GM18508 (cell line): ENCODE measurements at regions not wholly inside any gene's neighbourhood (a gene's known extent, or its start where the extent isn't known, plus 50 kb on each side); places are given as distances from the start of the nearest gene placed in this dataset.
"Not testable (repeated sequence)": the region's sequence is repeated elsewhere in the genome, so short reads cannot be mapped to it uniquely, and the experiment has no call there.

Experiments used
- ATAC-seq: cut with Tn5 transposase; IDR thresholded peaks from one replicate; pipeline ENCODE4 v1.9.1; 2021; ENCODE audit warnings: moderate number of reproducible peaks; ENCODE audit not compliant: insufficient read depth, unreplicated experiment

DNA sequence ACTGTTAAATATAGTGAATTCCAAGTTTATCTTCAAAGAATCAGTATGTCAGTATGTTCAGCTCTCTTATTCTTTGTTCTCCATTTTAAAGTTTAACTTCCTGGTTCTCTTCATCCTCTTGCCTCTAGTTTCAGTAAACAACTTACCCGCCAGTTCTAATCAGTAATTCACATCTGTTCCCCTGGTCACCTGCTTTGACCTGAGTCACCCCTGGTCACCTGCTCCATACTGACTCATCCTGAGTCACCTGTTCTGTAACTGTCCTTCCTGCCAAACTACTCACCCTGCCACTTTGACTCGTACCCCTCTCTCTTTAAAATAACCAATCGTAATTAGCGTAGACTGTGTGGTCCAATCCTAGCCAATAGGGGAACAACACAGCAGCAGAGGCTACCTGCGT, 992.7 kb upstream of the HS3ST1 start:
- no peak for ATAC-seq

DNA sequence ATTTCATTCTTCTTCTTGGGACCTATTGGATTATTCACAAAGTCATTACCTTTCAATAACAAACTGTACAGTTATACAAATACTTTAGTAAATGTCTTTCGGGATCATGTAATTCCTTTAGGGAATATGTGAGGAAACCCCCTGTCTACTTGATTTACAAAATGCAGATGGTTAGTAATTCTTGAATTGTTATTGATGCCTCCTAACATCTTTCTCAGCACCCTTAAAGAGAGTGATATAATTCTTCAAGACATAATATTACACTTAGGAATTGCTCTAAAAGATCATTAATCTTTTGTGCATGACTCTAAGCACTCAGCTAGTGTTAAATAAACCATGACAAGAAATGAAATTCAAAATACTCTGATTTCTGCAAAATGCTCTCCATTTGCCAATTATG, 988.1 kb upstream of the HS3ST1 start:
- ATAC-seq, result no peak

DNA sequence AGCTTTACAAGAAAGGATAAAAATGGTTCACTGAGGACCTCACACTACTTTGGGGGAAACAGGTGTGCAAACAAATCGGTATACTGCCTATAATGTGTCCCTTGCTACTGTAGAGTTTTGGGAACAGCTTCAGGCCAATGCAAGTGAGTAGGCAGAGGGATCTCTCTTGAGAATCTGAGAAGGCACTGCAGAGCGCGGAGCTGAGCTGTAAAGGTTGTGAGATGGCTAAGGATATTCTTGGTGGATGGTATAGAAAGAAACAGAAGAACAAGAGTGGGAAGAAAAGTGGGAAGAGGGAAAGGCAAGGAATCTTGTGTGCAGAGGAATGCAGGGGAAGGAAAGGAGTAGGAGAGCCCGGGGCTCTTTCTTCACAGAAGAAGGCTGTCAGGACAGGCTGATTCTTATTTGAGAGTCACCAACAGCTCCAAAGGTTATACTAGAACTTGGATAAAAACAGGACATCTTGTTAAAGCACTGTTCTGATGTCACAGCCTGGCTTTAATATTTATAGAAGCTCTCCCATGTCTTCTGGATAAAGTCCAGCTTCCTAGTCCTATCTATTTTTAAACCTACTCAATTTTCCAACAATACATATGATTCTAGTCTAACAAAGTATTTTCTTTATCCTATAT, 985.6 kb upstream of the HS3ST1 start:
- no peak for ATAC-seq

DNA sequence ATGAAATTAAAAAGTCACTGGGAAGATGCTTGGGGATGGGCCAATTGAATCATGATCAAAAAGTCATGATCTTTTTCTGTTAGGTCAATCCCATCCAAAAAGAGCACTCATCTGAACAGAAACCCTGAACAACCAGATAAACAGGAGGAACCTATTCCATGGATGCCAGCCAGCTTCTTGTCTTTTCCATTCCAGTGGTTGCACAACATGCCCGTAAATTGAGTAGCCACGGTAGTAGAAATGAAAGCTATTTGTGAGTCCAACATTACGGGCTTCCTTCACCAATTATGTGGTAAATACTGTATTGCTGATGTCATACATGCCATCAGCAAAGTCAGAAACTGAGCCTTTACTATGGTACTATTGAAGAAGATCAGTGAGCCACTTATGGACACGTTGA, 982.4 kb upstream of the HS3ST1 start:
- ATAC-seq, result no peak

DNA sequence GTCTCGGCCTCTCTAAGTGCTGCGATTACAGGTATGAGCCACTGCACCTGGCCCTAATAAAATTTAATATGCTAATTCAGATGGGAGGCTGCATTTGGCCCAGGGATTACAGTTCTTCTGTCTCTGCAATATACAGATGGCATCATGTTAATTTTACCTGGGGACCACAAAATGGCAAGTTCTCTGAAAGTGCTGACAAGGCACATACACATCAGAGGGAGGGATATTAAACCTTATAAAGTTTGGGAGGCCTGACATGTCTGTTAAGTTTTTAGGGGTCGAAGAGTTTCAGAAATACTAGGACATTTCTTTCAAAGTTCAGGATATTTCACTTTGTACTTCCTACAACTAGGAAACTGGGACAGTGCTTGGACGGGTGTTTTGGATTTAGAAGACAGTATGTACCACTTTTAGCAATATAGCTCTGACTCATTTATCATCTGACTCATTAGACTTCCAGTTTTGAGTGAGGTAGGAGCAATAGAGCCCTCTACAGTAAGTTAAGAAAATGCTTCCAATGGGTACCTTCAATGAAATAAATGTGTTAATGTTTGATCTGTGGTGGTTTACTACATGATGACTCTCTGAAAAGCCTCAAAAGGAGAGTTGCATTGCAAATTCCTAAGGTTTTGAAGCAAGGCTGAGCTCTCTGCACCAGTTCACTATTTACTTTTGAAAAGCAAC, 981.0 kb upstream of the HS3ST1 start:
- ATAC-seq, result no peak

DNA sequence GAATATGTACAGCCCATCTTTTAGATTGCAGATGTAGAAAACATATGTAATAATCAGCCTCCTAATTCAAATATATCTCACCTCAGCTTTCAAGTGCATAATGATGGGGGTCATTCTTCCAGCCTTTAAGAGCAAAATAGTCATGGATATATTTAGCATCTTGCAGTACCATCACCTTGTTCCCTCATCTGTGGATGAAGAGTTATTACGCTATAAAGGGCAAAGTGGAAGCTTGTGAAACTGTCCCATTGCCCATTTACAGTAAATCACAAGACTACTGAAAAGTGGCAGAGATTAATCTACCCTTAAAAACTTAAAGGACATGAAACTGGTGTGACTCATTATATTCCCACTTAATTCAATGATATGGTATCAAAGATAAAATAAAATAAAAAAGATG, 979.7 kb upstream of the HS3ST1 start:
- ATAC-seq, result no peak

DNA sequence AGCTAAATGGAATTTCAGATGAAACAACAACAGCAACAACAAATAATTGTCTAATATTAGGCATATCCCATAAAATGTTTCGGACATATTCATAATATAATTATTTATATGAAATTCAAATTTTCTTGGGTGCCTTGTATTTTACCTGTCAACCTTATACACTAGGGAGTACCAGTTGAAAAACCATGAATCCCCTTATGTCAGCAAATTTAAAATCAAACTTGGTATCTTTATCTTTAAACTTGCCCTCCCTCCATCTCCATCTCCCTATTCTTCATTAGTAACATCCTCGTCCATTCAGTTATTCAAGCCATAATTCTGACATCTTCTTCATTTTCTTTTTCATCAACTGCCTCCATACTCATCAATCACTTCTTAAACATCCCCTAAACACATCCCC, 974.5 kb upstream of the HS3ST1 start:
- ATAC-seq, result no peak

DNA sequence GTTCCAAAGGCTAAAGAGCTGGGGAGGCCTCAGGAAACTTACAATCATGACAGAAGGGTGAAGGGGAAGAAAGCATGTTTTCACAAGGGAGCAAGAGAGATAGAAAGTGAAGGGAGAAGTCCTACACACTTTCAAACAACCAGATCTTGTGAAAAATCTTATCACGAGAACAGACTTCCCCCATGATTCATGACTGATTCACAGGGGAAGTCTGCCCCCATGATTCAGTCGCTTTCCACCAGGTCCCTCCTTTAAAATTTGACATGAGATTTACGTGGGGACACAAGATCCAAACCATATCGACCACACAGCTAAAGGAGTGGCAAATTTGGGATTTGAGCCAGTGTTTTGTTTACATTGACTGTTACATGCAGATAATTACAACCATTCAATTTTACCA, 971.1 kb upstream of the HS3ST1 start:
- ATAC-seq, result no peak

DNA sequence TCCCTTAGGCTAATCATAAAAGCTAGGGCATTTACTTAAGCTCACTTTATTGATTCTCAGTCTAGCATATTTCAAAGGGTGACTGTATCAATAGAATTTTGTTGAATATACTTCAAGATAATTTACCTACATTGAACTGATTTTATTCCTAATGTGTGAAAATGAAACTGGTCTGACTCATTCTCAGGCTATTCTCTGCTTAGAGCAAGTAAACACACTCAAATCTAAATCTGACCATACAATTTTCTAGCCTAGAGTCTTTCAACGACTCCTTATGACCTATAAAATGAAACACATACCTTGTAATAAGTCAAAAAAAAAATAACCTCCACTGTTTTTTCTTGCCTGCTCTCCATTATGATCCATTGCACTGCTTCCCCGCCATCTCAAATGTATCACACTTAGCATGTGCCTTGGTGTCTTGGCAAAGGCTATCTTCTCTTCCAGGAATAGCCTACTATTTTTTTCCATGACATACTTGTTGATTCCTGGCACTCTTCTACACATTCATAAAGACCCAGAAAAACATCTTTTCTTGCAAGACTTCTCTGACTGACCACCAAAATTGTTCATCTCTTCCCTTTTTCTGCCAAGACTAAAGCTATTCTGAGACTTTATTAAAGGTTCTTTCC, 965.1 kb upstream of the HS3ST1 start:
- no peak for ATAC-seq

DNA sequence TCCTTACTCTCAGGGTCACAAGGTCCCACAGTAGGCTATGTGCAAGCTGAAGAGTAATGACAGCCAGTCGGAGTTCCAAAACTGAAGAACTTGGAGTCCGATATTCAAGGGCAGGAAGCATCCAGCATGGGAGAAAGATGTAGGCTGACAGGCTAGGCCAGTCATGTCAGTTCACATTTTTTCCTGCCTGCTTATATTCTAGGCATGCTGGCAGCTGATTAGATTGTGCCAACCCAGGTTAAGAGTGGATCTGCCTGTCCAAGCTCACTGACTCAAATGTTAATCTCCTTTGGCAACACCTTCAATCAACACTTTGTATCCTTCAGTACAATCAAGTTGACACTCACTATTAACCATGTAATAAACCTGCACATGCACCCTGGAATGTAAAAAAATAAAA, 960.9 kb upstream of the HS3ST1 start:
- ATAC-seq, result no peak

DNA sequence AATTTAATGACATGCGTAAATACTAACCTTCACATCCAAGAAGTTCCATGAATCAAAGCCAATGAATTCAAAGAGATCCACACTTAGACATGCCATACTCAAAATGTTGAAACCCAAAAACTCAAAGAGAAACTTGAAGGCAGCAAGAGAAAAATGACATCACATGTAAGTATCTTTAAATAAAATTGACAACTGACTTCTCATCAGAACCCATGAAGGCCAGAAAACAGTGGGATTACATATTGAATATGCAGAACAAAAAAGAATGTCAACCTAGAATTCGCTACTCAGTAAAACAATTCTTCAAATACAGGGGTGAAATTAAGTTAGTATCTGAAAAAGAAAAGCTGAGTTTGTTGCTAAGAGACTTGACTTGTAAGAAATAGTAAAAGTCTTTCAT, 953.9 kb upstream of the HS3ST1 start:
- ATAC-seq, result no peak

DNA sequence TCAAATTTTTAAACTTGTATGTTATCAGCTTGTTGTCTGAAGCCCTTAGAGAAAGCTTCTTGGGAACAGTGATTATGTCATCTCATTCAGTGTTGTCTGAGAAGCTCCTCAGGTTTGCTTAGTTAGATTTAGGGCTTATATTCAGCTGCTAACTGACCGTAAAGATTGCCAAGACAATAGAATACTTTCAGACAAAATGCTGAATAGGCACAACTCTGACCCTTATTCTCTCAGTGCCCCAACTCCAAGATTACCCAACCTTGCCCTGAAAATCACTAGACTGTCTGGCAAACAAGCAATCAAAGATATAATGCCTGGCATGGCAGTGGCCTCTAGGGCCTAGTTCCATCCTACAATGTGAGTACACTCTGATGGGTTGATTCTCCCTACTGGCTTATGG, 950.5 kb upstream of the HS3ST1 start:
- no peak for ATAC-seq

DNA sequence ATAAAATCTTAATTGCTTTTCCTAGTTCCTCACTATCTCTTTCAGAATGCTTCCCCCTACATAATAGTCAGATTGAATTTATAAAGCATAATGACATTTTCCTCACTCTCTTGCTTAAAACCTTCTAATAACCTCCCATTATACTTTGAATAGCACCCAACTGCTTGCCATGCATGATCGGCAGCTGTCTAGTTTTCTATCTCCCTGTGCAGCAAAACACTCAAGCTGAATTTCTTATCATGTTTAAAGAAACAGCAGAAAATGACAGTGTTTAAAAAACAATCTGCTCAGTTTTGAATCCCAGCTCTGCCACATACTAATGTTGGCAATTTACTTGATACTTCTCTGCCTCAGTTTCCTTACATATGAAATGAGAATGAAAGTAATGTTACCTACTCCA, 947.1 kb upstream of the HS3ST1 start:
- no peak for ATAC-seq

DNA sequence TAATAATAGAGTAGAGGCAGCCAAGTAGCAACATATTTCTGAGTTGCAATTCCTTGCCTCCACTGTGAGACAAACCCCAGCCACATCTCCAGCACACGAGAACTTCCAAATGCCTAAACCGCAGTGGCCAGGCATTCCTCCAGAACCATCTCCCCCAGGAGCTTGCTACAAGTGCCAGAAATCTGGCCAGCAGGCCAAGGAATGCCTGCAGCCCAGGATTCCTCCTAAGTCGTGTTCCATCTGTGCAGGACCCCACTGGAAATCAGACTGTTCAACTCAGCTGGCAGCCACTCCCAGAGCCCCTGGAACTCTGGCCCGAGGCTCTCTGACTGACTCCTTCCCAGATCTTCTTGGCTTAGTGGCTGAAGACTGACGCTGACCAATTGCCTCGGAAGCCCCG, 937.2 kb upstream of the HS3ST1 start:
- ATAC-seq, result not testable (repeated sequence)

DNA sequence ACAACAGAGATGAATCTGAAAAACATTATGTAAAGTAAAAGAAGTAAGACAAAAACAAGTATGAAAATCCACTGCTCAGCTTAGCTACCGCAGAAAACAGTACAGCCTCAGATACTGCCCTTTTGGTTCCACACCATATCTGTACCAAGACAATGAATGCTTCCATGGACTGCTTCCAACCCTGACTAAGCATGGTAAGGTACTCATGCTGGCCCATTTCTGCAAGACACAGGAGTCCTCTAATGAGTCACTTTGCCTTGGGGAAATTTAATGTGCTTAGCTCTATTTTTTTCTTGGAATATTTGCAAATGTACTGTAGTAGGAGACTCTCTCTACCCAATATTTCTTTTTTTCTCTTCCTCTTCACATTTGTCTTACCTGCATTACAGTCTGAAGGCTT, 931.7 kb upstream of the HS3ST1 start:
- ATAC-seq, result no peak

DNA sequence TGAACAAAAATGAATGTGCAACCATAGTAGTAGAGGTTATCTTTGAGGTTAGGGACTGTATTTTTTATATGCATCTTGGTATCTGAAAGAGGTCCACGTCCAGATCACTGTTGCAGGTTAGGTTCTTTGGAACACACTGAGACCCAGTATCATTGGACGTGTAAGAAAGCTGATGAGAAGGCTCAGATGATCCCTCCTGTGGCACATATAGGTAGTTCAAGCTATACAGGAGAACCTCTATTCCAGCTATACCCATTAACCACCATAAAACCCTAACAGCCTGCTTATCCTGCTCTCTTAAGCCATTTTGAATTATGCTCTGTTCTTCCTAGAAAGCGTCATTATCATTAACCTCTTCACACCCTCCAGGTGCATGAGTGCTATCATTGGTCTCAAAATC, 930.7 kb upstream of the HS3ST1 start:
- ATAC-seq, result no peak

DNA sequence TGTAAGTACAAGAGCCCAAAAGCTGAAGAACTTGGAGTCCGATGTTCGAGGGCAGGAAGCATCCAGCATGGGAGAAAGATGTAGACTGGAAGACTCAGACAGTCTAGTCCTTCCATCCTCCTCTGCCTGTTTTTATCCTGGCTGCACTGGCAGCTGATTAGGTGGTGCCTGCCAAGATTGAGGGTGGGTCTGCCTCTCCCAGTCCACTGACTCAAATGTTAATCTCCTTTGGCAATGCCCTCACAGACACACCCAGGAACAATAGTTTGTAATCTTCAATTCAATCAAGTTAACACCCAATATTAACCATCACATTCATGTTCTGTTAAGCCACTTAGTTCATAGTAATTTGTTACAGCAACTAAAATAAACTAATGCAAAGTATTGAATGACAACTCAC, 904.4 kb upstream of the HS3ST1 start:
- ATAC-seq, result not testable (repeated sequence)

DNA sequence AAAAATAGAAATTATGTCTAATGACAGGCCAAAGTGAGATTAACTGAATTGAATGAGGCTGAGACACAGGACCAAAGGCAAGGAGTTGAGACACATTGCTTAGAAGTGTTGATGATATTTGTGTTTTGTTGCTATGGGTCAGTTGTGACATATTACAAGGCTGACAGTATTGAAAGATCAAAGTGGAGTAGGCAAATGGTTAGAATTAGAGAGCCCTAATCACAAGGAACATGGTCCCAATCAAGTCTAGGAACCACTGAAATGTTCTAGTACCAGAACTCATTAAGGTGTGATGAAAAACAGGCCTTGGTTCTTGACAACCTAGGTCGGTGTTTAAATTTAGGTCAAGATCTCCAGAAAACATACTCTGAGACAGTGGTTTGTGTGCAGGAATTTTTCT, 896.3 kb upstream of the HS3ST1 start:
- ATAC-seq, result no peak

DNA sequence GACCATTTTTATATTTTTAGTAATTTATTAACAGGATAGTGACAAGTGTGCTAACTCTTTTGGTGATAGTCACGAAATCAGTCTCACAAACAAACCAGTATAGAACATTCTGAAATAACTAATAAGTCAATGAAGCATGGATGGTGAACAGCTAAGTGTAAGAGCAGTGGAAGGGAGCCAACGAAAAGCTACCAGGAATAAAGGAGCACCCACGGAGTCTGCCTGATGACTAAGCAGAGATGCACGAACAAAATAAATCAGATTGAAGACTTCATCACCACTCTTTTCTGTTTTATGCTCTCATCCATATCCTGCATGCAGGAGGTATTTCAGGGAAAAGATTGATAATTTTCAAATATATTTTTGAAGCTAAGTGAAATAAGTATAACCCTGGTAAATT, 891.1 kb upstream of the HS3ST1 start:
- ATAC-seq, result no peak

DNA sequence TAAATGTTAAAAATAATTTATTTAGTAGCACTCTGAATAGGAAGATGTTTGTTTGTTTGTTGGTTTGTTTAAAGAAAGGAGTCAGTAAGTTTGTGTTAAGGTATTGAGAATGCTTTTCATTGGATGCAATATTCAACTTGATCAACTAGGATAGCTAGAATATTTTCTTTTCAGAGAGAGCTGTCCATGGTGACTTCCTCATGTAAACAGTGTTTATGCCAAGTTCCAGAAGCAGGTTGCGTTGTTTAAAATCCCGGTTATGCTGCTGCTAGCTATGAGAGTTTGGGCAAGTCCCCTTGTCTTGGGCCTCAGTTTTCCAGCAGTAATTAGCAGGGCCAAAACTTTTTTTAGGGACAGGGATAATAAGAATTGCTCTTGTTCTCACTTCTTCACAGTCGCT, 876.2 kb upstream of the HS3ST1 start:
- no peak for ATAC-seq

DNA sequence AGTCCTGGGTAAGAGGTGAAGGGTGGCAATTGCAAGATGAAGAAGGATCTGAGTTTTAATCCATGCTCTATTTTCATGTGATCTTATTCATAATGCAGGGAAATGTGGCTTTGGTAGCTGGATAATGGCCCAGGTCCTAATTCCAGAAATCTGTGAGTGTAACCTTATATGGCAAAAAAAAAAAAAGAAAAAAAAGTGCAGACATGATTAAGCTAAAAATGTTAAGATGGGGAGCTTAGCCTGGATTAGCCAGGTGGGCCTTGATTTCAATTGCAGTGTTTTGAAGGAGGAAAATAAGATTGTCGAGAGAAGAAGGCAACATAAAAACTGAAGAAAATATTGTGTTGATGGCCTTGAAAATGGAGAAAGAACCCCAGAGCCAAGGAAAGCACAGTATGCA, 867.7 kb upstream of the HS3ST1 start:
- no peak for ATAC-seq

DNA sequence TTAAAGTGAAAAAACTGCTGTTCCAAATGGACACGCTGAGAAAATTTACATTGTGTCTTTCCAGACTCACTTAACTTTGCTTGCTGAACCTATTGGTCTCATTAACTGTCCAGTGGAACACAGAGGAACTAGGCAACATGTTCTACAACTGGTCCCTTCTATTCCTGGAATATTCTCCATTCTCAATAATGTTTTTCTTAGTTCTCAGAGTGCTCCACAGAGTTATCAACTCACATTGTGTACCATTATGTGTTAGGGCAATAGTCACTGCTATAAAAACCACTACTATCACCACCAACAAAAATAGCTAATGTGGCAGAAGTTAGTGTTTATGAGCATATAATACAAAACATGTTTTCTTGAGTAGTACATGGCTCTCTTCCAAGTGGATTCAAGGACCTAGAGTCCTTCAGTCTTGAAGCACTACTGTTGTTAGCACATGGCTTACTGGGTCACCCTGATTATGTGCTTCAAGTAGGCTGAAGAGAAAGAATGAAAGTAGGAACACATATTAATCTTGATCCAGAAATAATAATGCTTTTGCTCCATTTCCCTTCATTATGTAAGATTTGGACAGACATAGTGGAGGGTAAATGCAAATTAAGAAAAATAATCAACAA, 865.3 kb upstream of the HS3ST1 start:
- ATAC-seq, result no peak
